Rectal smooth muscle tissue (tissue), 1 donor: ENCODE measurements at regions not wholly inside any gene's neighbourhood (a gene's known extent, or its start where the extent isn't known, plus 50 kb on each side); places are given as distances from the start of the nearest gene placed in this dataset.
"Not testable (repeated sequence)": the region's sequence is repeated elsewhere in the genome, so short reads cannot be mapped to it uniquely, and the experiment has no call there.

ENCODE experiments used
- H3K27ac ChIP-seq: one replicate; pipeline ENCODE4 v1.7.0; 2013; ENCODE audit warnings: low read depth, low read length, inconsistent platforms
- H3K27me3 ChIP-seq: one replicate; pipeline ENCODE4 v1.7.0; 2013; ENCODE audit warnings: low read length; ENCODE audit not compliant: control insufficient read depth, insufficient read depth
- H3K36me3 ChIP-seq: one replicate; pipeline ENCODE4 v1.7.0; 2013; ENCODE audit warnings: low read length; ENCODE audit not compliant: control insufficient read depth, insufficient read depth
- H3K4me1 ChIP-seq: one replicate; pipeline ENCODE4 v1.7.0; 2013; ENCODE audit warnings: low read length; ENCODE audit not compliant: control insufficient read depth, insufficient read depth
- H3K4me3 ChIP-seq: one replicate; pipeline ENCODE4 v1.7.0; 2013; ENCODE audit warnings: low read length
- H3K9ac ChIP-seq: one replicate; pipeline ENCODE4 v1.7.0; 2013; ENCODE audit warnings: low read length

DNA sequence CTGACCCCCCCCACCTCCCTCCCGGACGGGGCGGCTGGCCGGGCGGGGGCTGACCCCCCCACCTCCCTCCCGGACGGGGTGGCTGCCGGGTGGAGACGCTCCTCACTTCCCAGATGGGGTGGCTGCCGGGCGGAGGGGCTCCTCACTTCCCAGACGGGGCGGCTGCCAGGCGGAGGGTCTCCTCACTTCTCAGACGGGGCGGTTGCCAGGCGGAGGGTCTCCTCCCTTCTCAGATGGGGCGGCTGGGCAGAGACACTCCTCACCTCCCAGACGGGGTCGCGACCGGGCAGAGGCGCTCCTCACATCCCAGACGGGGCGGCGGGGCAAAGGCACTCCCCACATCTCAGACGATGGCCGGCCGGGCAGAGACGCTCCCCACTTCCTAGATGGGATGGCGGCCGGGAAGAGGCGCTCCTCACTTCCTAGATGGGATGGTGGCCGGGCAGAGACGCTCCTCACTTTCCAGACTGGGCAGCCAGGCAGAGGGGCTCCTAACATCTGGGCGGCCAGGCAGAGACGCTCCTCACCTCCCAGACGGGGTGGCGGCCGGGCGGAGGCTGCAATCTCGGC lies 597.6 kb downstream of the ZEB2 start:
- H3K4me1 ChIP-seq, H3K9ac ChIP-seq, H3K4me3 ChIP-seq, H3K27ac ChIP-seq, H3K36me3 ChIP-seq, H3K27me3 ChIP-seq: not testable (repeated sequence)

DNA sequence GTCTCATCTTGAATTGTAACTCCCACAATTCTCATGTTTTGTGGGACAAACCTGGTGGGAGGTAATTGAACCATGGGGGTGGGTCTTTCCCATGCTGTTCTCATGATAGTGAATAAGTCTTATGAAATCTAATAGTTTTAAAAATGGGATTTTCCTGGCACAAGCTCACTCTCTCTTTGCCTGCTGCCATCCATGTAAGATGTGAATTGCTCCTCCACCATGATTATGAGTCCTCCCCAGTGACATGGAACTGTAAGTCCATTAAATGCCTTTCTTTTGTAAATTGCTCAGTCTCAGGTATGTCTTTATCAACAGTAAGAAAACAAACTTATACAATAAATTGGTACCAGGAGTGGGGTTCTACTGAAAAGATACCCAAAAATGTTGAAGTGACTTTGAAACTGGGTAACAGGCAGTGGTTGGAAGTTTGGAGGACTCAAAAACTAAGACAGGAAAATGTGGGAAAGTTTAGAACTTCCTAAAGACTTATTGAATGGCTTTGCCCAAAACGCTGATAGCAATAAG lies 601.4 kb downstream of the ZEB2 start:
- Histone ChIP-seq H3K36me3 (no peaks in the 10 kb centered on the region), H3K9ac (no peak overlapping the region)

DNA sequence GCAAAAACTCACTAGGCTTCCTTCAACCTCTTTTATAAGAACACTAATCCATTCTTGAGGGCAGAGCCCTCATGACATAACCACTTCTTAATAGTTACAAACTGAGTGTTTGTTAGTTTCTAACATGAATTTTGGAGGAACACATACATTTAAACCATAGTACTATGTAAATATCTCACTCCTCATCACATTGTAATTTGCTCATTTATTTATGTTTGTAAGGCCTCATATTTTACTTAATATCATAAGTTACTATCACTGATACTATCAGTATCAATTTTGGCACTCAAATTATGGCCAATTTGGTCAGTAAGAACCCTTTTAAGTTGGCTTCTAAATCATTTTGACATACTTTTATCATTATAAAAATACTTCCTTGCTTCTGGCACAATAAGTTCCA lies 603.1 kb downstream of the ZEB2 start:
- H3K36me3 ChIP-seq = no peaks in the 10 kb centered on the region
- H3K4me3 ChIP-seq = no peak overlapping the region
- no peaks in the 10 kb centered on the region for H3K27me3 ChIP-seq
- no peaks in the 10 kb centered on the region for H3K4me1 ChIP-seq
- H3K27ac ChIP-seq = no peak overlapping the region
- no peak overlapping the region for H3K9ac ChIP-seq

More for the DNA sequence above, 601.4 kb downstream of the ZEB2 start:
- Histone ChIP-seq H3K4me3 (no peak overlapping the region), H3K4me1 (no peaks in the 10 kb centered on the region), H3K27ac (no peak overlapping the region), H3K27me3 (no peaks in the 10 kb centered on the region)

GRCh38 chr2:143909577-143910353 lies 610.2 kb downstream of the ZEB2 start:
- Histone ChIP-seq H3K36me3 (no peaks in the 10 kb centered on the region), H3K27me3 (no peaks in the 10 kb centered on the region), H3K4me3 (no peak overlapping the region), H3K9ac (no peak overlapping the region), H3K4me1 (no peaks in the 10 kb centered on the region), H3K27ac (no peak overlapping the region)

- H3K4me1 ChIP-seq = no peaks in the 10 kb centered on the region
- H3K4me3 ChIP-seq = no peak overlapping the region
- no peaks in the 10 kb centered on the region for H3K36me3 ChIP-seq
- H3K27me3 ChIP-seq = no peaks in the 10 kb centered on the region
- no peak overlapping the region for H3K27ac ChIP-seq
- H3K9ac ChIP-seq = no peak overlapping the region
Observed at GRCh38 chr2:143908843-143909242, 611.1 kb downstream of the ZEB2 start.

DNA sequence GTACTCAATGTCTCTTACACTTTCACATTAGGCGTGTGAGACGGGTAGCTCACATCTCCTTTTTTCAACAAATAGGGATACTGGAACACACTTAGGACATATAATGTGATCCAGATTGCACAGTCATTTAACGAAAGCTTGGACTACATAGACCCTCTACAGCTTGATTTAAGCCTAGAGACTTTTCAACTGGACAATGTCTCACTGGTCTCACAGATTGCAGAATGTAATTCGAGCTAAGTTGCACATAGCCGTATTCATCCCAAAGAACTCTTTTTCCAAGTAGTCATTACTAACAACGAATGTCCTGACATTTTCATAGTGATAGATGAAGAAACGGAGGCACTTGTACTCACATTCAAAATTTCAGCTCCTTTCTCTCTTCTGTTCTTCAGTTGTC lies 612.1 kb downstream of the ZEB2 start:
- no peaks in the 10 kb centered on the region for H3K4me1 ChIP-seq
- no peaks in the 10 kb centered on the region for H3K36me3 ChIP-seq
- H3K27ac ChIP-seq = no peak overlapping the region
- no peaks in the 10 kb centered on the region for H3K27me3 ChIP-seq
- H3K9ac ChIP-seq = no peak overlapping the region
- H3K4me3 ChIP-seq = no peak overlapping the region

GRCh38 chr2:143906850-143907249 lies 613.1 kb downstream of the ZEB2 start:
- Histone ChIP-seq H3K27ac (no peak overlapping the region), H3K36me3 (no peaks in the 10 kb centered on the region), H3K9ac (no peak overlapping the region), H3K27me3 (no peaks in the 10 kb centered on the region), H3K4me1 (no peaks in the 10 kb centered on the region), H3K4me3 (no peak overlapping the region)

GRCh38 chr2:143905587-143905986 lies 614.3 kb downstream of the ZEB2 start:
- Histone ChIP-seq H3K36me3 (no peaks in the 10 kb centered on the region), H3K27me3 (no peaks in the 10 kb centered on the region), H3K4me3 (no peak overlapping the region), H3K27ac (no peak overlapping the region), H3K4me1 (no peaks in the 10 kb centered on the region), H3K9ac (no peak overlapping the region)

- no peak overlapping the region for H3K4me3 ChIP-seq
- no peaks in the 10 kb centered on the region for H3K36me3 ChIP-seq
- H3K27me3 ChIP-seq = no peaks in the 10 kb centered on the region
- H3K27ac ChIP-seq = no peak overlapping the region
- H3K9ac ChIP-seq = no peak overlapping the region
- no peaks in the 10 kb centered on the region for H3K4me1 ChIP-seq
Observed at GRCh38 chr2:143903172-143903856, 616.6 kb downstream of the ZEB2 start.

DNA sequence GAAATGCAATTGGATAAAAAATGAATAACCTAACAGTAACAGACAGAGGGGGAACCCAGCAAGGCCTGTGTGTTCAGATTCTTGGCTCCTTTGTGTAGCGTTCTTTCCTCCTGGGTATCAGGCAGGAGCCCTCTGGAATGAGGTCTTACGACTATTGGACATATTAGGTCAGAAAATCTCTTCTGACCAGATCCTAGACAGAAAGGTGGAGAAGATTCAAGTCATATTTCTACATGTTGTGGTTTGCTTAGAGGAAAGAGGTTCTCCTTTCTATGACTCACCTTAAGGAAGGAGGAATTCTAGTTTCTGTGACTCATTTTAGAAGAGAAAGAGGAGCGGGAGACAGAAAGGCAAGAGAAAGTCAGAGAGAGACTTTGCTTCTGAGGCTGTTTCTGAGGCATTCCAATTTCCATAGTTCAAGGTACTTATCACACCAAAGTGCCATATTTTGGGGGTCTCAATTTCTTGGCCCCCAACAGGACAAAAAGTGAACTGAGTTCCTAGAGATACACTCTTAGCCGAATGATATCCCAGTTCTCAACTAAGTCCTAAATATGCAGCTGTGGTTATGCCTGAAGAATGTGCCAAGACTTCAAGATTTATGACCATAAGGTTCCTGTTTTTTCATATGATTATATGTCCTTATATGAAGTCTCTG lies 618.6 kb downstream of the ZEB2 start:
- Histone ChIP-seq H3K4me3 (no peak overlapping the region), H3K9ac (no peak overlapping the region), H3K4me1 (no peaks in the 10 kb centered on the region), H3K27me3 (no peaks in the 10 kb centered on the region), H3K27ac (no peak overlapping the region), H3K36me3 (no peaks in the 10 kb centered on the region)

- Histone ChIP-seq H3K4me3 (no peak overlapping the region), H3K27ac (no peak overlapping the region), H3K27me3 (no peaks in the 10 kb centered on the region), H3K36me3 (no peaks in the 10 kb centered on the region), H3K4me1 (no peaks in the 10 kb centered on the region), H3K9ac (no peak overlapping the region)
Observed at GRCh38 chr2:143899987-143900386, 619.9 kb downstream of the ZEB2 start.

GRCh38 chr2:143893371-143893770 lies 626.5 kb downstream of the ZEB2 start:
- no peak overlapping the region for H3K9ac ChIP-seq
- no peak overlapping the region for H3K27ac ChIP-seq
- H3K4me1 ChIP-seq = no peaks in the 10 kb centered on the region
- no peaks in the 10 kb centered on the region for H3K36me3 ChIP-seq
- H3K4me3 ChIP-seq = no peak overlapping the region
- no peaks in the 10 kb centered on the region for H3K27me3 ChIP-seq
